ENCODE measurements at regions not wholly inside any gene's neighbourhood (a gene's known extent, or its start where the extent isn't known, plus 50 kb on each side); places are given as distances from the start of the nearest gene placed in this dataset.

GRCh38 chr3:30073040-30073439, 533.4 kb upstream of the TGFBR2 start:
- no peak for TF ChIP-seq NFATC4 (CRISPR knock-in tag; IDR thresholded peaks at IDR 0.05)
- no peak for TF ChIP-seq ZNF416 (CRISPR knock-in tag; IDR thresholded peaks at IDR 0.05)
- no peak for TF ChIP-seq USF1 (CRISPR knock-in tag; IDR thresholded peaks at IDR 0.05)
- TF ChIP-seq OVOL2 (CRISPR knock-in tag; IDR thresholded peaks at IDR 0.05; ENCODE audit: borderline replicate concordance), result no peak
- no peak for TF ChIP-seq JUN (CRISPR knock-in tag; IDR thresholded peaks at IDR 0.05)
- no peak for TF ChIP-seq NFYB (CRISPR knock-in tag; conservative IDR thresholded peaks at IDR 0.05; ENCODE audit: low read depth)
- TF ChIP-seq, protein P1, sequence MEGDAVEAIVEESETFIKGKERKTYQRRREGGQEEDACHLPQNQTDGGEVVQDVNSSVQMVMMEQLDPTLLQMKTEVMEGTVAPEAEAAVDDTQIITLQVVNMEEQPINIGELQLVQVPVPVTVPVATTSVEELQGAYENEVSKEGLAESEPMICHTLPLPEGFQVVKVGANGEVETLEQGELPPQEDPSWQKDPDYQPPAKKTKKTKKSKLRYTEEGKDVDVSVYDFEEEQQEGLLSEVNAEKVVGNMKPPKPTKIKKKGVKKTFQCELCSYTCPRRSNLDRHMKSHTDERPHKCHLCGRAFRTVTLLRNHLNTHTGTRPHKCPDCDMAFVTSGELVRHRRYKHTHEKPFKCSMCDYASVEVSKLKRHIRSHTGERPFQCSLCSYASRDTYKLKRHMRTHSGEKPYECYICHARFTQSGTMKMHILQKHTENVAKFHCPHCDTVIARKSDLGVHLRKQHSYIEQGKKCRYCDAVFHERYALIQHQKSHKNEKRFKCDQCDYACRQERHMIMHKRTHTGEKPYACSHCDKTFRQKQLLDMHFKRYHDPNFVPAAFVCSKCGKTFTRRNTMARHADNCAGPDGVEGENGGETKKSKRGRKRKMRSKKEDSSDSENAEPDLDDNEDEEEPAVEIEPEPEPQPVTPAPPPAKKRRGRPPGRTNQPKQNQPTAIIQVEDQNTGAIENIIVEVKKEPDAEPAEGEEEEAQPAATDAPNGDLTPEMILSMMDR (IDR thresholded peaks at IDR 0.05), result no peak
- TF ChIP-seq, protein P2, sequence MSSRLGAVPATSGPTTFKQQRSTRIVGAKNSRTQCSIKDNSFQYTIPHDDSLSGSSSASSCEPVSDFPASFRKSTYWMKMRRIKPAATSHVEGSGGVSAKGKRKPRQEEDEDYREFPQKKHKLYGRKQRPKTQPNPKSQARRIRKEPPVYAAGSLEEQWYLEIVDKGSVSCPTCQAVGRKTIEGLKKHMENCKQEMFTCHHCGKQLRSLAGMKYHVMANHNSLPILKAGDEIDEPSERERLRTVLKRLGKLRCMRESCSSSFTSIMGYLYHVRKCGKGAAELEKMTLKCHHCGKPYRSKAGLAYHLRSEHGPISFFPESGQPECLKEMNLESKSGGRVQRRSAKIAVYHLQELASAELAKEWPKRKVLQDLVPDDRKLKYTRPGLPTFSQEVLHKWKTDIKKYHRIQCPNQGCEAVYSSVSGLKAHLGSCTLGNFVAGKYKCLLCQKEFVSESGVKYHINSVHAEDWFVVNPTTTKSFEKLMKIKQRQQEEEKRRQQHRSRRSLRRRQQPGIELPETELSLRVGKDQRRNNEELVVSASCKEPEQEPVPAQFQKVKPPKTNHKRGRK (CRISPR knock-in tag; IDR thresholded peaks at IDR 0.05; ENCODE audit: borderline replicate concordance), result no peak
- no peak for TF ChIP-seq IRF2 (CRISPR knock-in tag; IDR thresholded peaks at IDR 0.05; ENCODE audit: borderline replicate concordance, low read depth)
- TF ChIP-seq SMAD3 (CRISPR knock-in tag; IDR thresholded peaks at IDR 0.05; ENCODE audit: borderline replicate concordance), result no peak
